ENCODE measurements at regions not wholly inside any gene's neighbourhood (a gene's known extent, or its start where the extent isn't known, plus 50 kb on each side); places are given as distances from the start of the nearest gene placed in this dataset.

- Histone ChIP-seq H3K4me3 (ENCODE audit: low read depth, low read length) (no peak overlapping the region), H3K4me1 (ENCODE audit: control insufficient read depth, insufficient read depth, low read length) (peaks cover 6% of the 10 kb centered on the region), H3K9me3 (ENCODE audit: control insufficient read depth, insufficient read depth, low read depth, low read length) (no peaks in the 10 kb centered on the region), H3K27me3 (ENCODE audit: control insufficient read depth, insufficient read depth, low read length) (no peaks in the 10 kb centered on the region), H3K36me3 (ENCODE audit: control insufficient read depth, insufficient read depth, low read length) (no peaks in the 10 kb centered on the region), H3K9ac (ENCODE audit: low read length) (no peak overlapping the region), H3K27ac (ENCODE audit: low read depth, low read length) (no peak overlapping the region)
Observed at GRCh38 chr1:229069176-229069575, 201.7 kb upstream of the RAB4A start.

GRCh38 chr1:229070168-229070567 lies 200.7 kb upstream of the RAB4A start:
- H3K36me3 ChIP-seq (ENCODE audit: control insufficient read depth, insufficient read depth, low read length): no peaks in the 10 kb centered on the region
- no peaks in the 10 kb centered on the region for H3K4me1 ChIP-seq (ENCODE audit: control insufficient read depth, insufficient read depth, low read length)
- H3K4me3 ChIP-seq (ENCODE audit: low read depth, low read length): no peak overlapping the region
- H3K9ac ChIP-seq (ENCODE audit: low read length): no peak overlapping the region
- H3K9me3 ChIP-seq (ENCODE audit: control insufficient read depth, insufficient read depth, low read depth, low read length): no peaks in the 10 kb centered on the region
- H3K27ac ChIP-seq (ENCODE audit: low read depth, low read length): no peak overlapping the region
- H3K27me3 ChIP-seq (ENCODE audit: control insufficient read depth, insufficient read depth, low read length): no peaks in the 10 kb centered on the region

GRCh38 chr1:229073251-229073650 lies 197.7 kb upstream of the RAB4A start:
- no peaks in the 10 kb centered on the region for H3K27me3 ChIP-seq (ENCODE audit: control insufficient read depth, insufficient read depth, low read length)
- H3K9ac ChIP-seq (ENCODE audit: low read length): no peak overlapping the region
- H3K36me3 ChIP-seq (ENCODE audit: control insufficient read depth, insufficient read depth, low read length): no peaks in the 10 kb centered on the region
- H3K4me3 ChIP-seq (ENCODE audit: low read depth, low read length): no peak overlapping the region
- peaks cover 6% of the 10 kb centered on the region for H3K4me1 ChIP-seq (ENCODE audit: control insufficient read depth, insufficient read depth, low read length)
- no peaks in the 10 kb centered on the region for H3K9me3 ChIP-seq (ENCODE audit: control insufficient read depth, insufficient read depth, low read depth, low read length)
- no peak overlapping the region for H3K27ac ChIP-seq (ENCODE audit: low read depth, low read length)

GRCh38 chr1:229075217-229075616 lies 195.7 kb upstream of the RAB4A start:
- Histone ChIP-seq H3K27me3 (ENCODE audit: control insufficient read depth, insufficient read depth, low read length) (no peaks in the 10 kb centered on the region), H3K9ac (ENCODE audit: low read length) (no peak overlapping the region), H3K36me3 (ENCODE audit: control insufficient read depth, insufficient read depth, low read length) (no peaks in the 10 kb centered on the region), H3K9me3 (ENCODE audit: control insufficient read depth, insufficient read depth, low read depth, low read length) (no peaks in the 10 kb centered on the region), H3K27ac (ENCODE audit: low read depth, low read length) (no peak overlapping the region), H3K4me3 (ENCODE audit: low read depth, low read length) (no peak overlapping the region), H3K4me1 (ENCODE audit: control insufficient read depth, insufficient read depth, low read length) (peaks cover 6% of the 10 kb centered on the region)

GRCh38 chr1:229075716-229076115 lies 195.2 kb upstream of the RAB4A start:
- Histone ChIP-seq H3K36me3 (ENCODE audit: control insufficient read depth, insufficient read depth, low read length) (no peaks in the 10 kb centered on the region), H3K4me1 (ENCODE audit: control insufficient read depth, insufficient read depth, low read length) (peaks cover 6% of the 10 kb centered on the region), H3K27me3 (ENCODE audit: control insufficient read depth, insufficient read depth, low read length) (no peaks in the 10 kb centered on the region), H3K9me3 (ENCODE audit: control insufficient read depth, insufficient read depth, low read depth, low read length) (0 out of 2 replicates have a peak, but pooled peaks cover 1% of the 10 kb centered on the region), H3K4me3 (ENCODE audit: low read depth, low read length) (no peak overlapping the region), H3K9ac (ENCODE audit: low read length) (no peak overlapping the region), H3K27ac (ENCODE audit: low read depth, low read length) (no peak overlapping the region)

GRCh38 chr1:229076195-229076594 lies 194.7 kb upstream of the RAB4A start:
- H3K9me3 ChIP-seq (ENCODE audit: control insufficient read depth, insufficient read depth, low read depth, low read length): 0 out of 2 replicates have a peak, but pooled peaks cover 3% of the 10 kb centered on the region
- H3K4me3 ChIP-seq (ENCODE audit: low read depth, low read length): no peak overlapping the region
- no peaks in the 10 kb centered on the region for H3K36me3 ChIP-seq (ENCODE audit: control insufficient read depth, insufficient read depth, low read length)
- H3K4me1 ChIP-seq (ENCODE audit: control insufficient read depth, insufficient read depth, low read length): peaks cover 6% of the 10 kb centered on the region
- no peak overlapping the region for H3K27ac ChIP-seq (ENCODE audit: low read depth, low read length)
- no peak overlapping the region for H3K9ac ChIP-seq (ENCODE audit: low read length)
- H3K27me3 ChIP-seq (ENCODE audit: control insufficient read depth, insufficient read depth, low read length): no peaks in the 10 kb centered on the region

GRCh38 chr1:229079016-229079595 lies 191.8 kb upstream of the RAB4A start:
- H3K9me3 ChIP-seq (ENCODE audit: control insufficient read depth, insufficient read depth, low read depth, low read length): peaks cover 31% of the 10 kb centered on the region
- H3K36me3 ChIP-seq (ENCODE audit: control insufficient read depth, insufficient read depth, low read length): no peaks in the 10 kb centered on the region
- H3K9ac ChIP-seq (ENCODE audit: low read length): no peak overlapping the region
- H3K27ac ChIP-seq (ENCODE audit: low read depth, low read length): no peak overlapping the region
- no peak overlapping the region for H3K4me3 ChIP-seq (ENCODE audit: low read depth, low read length)
- H3K4me1 ChIP-seq (ENCODE audit: control insufficient read depth, insufficient read depth, low read length): peaks cover 6% of the 10 kb centered on the region
- H3K27me3 ChIP-seq (ENCODE audit: control insufficient read depth, insufficient read depth, low read length): no peaks in the 10 kb centered on the region

- H3K27me3 ChIP-seq (ENCODE audit: control insufficient read depth, insufficient read depth, low read length): no peaks in the 10 kb centered on the region
- no peak overlapping the region for H3K9ac ChIP-seq (ENCODE audit: low read length)
- peaks cover 31% of the 10 kb centered on the region for H3K9me3 ChIP-seq (ENCODE audit: control insufficient read depth, insufficient read depth, low read depth, low read length)
- H3K27ac ChIP-seq (ENCODE audit: low read depth, low read length): no peak overlapping the region
- peaks cover 6% of the 10 kb centered on the region for H3K4me1 ChIP-seq (ENCODE audit: control insufficient read depth, insufficient read depth, low read length)
- no peaks in the 10 kb centered on the region for H3K36me3 ChIP-seq (ENCODE audit: control insufficient read depth, insufficient read depth, low read length)
- no peak overlapping the region for H3K4me3 ChIP-seq (ENCODE audit: low read depth, low read length)
Observed at GRCh38 chr1:229080361-229080760, 190.6 kb upstream of the RAB4A start.

- H3K9me3 ChIP-seq (ENCODE audit: control insufficient read depth, insufficient read depth, low read depth, low read length): peaks cover 31% of the 10 kb centered on the region
- H3K36me3 ChIP-seq (ENCODE audit: control insufficient read depth, insufficient read depth, low read length): no peaks in the 10 kb centered on the region
- H3K4me3 ChIP-seq (ENCODE audit: low read depth, low read length): no peak overlapping the region
- no peak overlapping the region for H3K9ac ChIP-seq (ENCODE audit: low read length)
- no peak overlapping the region for H3K27ac ChIP-seq (ENCODE audit: low read depth, low read length)
- H3K4me1 ChIP-seq (ENCODE audit: control insufficient read depth, insufficient read depth, low read length): peaks cover 11% of the 10 kb centered on the region; the same call in 1 of the 2 replicates
- no peaks in the 10 kb centered on the region for H3K27me3 ChIP-seq (ENCODE audit: control insufficient read depth, insufficient read depth, low read length)
Observed at GRCh38 chr1:229085291-229085690, 185.6 kb upstream of the RAB4A start.

- Histone ChIP-seq H3K4me3 (ENCODE audit: low read depth, low read length) (no peak overlapping the region), H3K27me3 (ENCODE audit: control insufficient read depth, insufficient read depth, low read length) (no peaks in the 10 kb centered on the region), H3K4me1 (ENCODE audit: control insufficient read depth, insufficient read depth, low read length) (peaks cover 16% of the 10 kb centered on the region), H3K27ac (ENCODE audit: low read depth, low read length) (no peak overlapping the region), H3K9ac (ENCODE audit: low read length) (no peak overlapping the region), H3K9me3 (ENCODE audit: control insufficient read depth, insufficient read depth, low read depth, low read length) (peaks cover 28% of the 10 kb centered on the region), H3K36me3 (ENCODE audit: control insufficient read depth, insufficient read depth, low read length) (no peaks in the 10 kb centered on the region)
Observed at GRCh38 chr1:229086091-229086490, 184.8 kb upstream of the RAB4A start.

GRCh38 chr1:229086686-229087085 lies 184.2 kb upstream of the RAB4A start:
- H3K9ac ChIP-seq (ENCODE audit: low read length): no peak overlapping the region
- H3K4me1 ChIP-seq (ENCODE audit: control insufficient read depth, insufficient read depth, low read length): peaks cover 22% of the 10 kb centered on the region
- no peaks in the 10 kb centered on the region for H3K36me3 ChIP-seq (ENCODE audit: control insufficient read depth, insufficient read depth, low read length)
- H3K27me3 ChIP-seq (ENCODE audit: control insufficient read depth, insufficient read depth, low read length): no peaks in the 10 kb centered on the region
- no peak overlapping the region for H3K4me3 ChIP-seq (ENCODE audit: low read depth, low read length)
- peaks cover 22% of the 10 kb centered on the region for H3K9me3 ChIP-seq (ENCODE audit: control insufficient read depth, insufficient read depth, low read depth, low read length)
- H3K27ac ChIP-seq (ENCODE audit: low read depth, low read length): no peak overlapping the region

GRCh38 chr1:229087339-229087738 lies 183.6 kb upstream of the RAB4A start:
- Histone ChIP-seq H3K4me3 (ENCODE audit: low read depth, low read length) (no peak overlapping the region), H3K4me1 (ENCODE audit: control insufficient read depth, insufficient read depth, low read length) (peaks cover 29% of the 10 kb centered on the region), H3K27me3 (ENCODE audit: control insufficient read depth, insufficient read depth, low read length) (no peaks in the 10 kb centered on the region), H3K27ac (ENCODE audit: low read depth, low read length) (no peak overlapping the region), H3K9ac (ENCODE audit: low read length) (no peak overlapping the region), H3K36me3 (ENCODE audit: control insufficient read depth, insufficient read depth, low read length) (no peaks in the 10 kb centered on the region), H3K9me3 (ENCODE audit: control insufficient read depth, insufficient read depth, low read depth, low read length) (peaks cover 16% of the 10 kb centered on the region)

Measured in HUES6 (cell line).